ENCODE measurements at regions not wholly inside any gene's neighbourhood (a gene's known extent, or its start where the extent isn't known, plus 50 kb on each side); places are given as distances from the start of the nearest gene placed in this dataset.

DNA sequence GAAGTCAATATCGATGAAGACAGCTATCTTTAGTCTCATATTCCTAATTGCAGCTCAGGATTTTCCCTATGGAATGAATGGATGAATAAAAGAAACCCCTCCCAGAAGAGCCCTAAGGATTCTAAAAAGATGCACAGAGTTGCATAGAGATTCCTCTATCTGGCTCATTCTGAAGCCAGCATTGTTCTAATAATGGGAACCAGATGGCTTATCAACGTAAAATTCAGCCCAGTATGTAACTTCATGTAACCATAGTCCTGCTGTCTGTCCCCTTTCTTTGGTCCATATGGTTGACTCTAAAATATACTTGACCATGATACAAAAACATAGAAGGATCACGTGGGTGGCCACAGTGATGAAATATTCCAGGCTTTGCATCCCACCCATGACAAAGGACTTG lies 508.6 kb downstream of the RASEF start:
- no TSS peak for BruUV-seq (replicated peaks)
- in situ Hi-C loops (cut with MboI) (no loop called here), intact Hi-C loops (cut with micrococcal nuclease) (no loop called here)
- Histone ChIP-seq H3K9ac (ENCODE audit: insufficient read depth in 1 of 2, low read depth in 2 of 2, low read length in 2 of 2) (no peak overlapping the region), H3K27me3 (ENCODE audit: control insufficient read depth in 2 of 2, insufficient read depth in 2 of 2, low read length in 2 of 2) (no peaks in the 10 kb centered on the region), H3K27ac (ENCODE audit: extremely low read depth, low read depth, low read length) (no peak overlapping the region), H4K20me1 (replicated peaks; ENCODE audit: control insufficient read depth, insufficient read depth, low read length) (no peaks in the 10 kb centered on the region), H3K4me2 (ENCODE audit: insufficient read depth, low read length) (no peak overlapping the region), H2AFZ (ENCODE audit: low read depth, low read length) (no peak overlapping the region), H3K9me3 (replicated peaks; ENCODE audit: control insufficient read depth, insufficient read depth, low read depth, low read length) (no peaks in the 10 kb centered on the region), H3K4me1 (replicated peaks in 1 of 2; ENCODE audit: control insufficient read depth in 2 of 2, insufficient read depth in 2 of 2, low read length in 2 of 2) (no peaks in the 10 kb centered on the region), H3K4me3 (no peak overlapping the region), H3K36me3 (ENCODE audit: control insufficient read depth, insufficient read depth, low read length) (no peaks in the 10 kb centered on the region), H3K9me1 (ENCODE audit: control insufficient read depth, insufficient read depth, low read length) (no peaks in the 10 kb centered on the region), H3K79me2 (ENCODE audit: control insufficient read depth, insufficient read depth, low read length) (no peaks in the 10 kb centered on the region)
- 0% methylated on average over 3 of the region's 3 CpGs for WGBS (ENCODE audit: insufficient coverage, low coverage, missing lambda C conversion rate)
- ATAC-seq (no peak), DNase-seq (ENCODE audit: extremely low read depth in 1 of 4, low spot score in 3 of 4) (no peak), FAIRE-seq (no peak)
- ChIA-PET POLR2A (no interaction called here), CTCF (ENCODE audit: low intra/inter-chr PET ratio) (no interaction called here)
- TF ChIP-seq KLF6 (CRISPR knock-in tag; IDR thresholded peaks at IDR 0.05; ENCODE audit: borderline replicate concordance) (no peak), ZNF551 (CRISPR knock-in tag; IDR thresholded peaks at IDR 0.05) (no peak), NFIC (IDR thresholded peaks at IDR 0.05) (no peak), ZNF699 (CRISPR knock-in tag; IDR thresholded peaks at IDR 0.05; ENCODE audit: insufficient replicate concordance) (no peak), E2F3 (CRISPR knock-in tag; IDR thresholded peaks at IDR 0.05) (no peak), THRA (IDR thresholded peaks at IDR 0.05) (no peak), CBFB (CRISPR knock-in tag; IDR thresholded peaks at IDR 0.05) (no peak), UBTF (IDR thresholded peaks at IDR 0.05; ENCODE audit: borderline replicate concordance in 1 of 2, low read depth in 2 of 2, low read length in 2 of 2) (no peak), ZBTB5 (IDR thresholded peaks at IDR 0.05) (no peak), GATA2 (CRISPR knock-in tag; IDR thresholded peaks at IDR 0.05) (no peak)
- TF ChIP-seq, protein P1, sequence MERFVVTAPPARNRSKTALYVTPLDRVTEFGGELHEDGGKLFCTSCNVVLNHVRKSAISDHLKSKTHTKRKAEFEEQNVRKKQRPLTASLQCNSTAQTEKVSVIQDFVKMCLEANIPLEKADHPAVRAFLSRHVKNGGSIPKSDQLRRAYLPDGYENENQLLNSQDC (CRISPR knock-in tag; IDR thresholded peaks at IDR 0.05), result no peak
- TF ChIP-seq, protein P2, sequence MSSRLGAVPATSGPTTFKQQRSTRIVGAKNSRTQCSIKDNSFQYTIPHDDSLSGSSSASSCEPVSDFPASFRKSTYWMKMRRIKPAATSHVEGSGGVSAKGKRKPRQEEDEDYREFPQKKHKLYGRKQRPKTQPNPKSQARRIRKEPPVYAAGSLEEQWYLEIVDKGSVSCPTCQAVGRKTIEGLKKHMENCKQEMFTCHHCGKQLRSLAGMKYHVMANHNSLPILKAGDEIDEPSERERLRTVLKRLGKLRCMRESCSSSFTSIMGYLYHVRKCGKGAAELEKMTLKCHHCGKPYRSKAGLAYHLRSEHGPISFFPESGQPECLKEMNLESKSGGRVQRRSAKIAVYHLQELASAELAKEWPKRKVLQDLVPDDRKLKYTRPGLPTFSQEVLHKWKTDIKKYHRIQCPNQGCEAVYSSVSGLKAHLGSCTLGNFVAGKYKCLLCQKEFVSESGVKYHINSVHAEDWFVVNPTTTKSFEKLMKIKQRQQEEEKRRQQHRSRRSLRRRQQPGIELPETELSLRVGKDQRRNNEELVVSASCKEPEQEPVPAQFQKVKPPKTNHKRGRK (tag; IDR thresholded peaks at IDR 0.05), result no peak

All from K562 (cell line).